ENCODE measurements at regions not wholly inside any gene's neighbourhood (a gene's known extent, or its start where the extent isn't known, plus 50 kb on each side); places are given as distances from the start of the nearest gene placed in this dataset.
"Not testable (repeated sequence)": the region's sequence is repeated elsewhere in the genome, so short reads cannot be mapped to it uniquely, and the experiment has no call there.

DNA sequence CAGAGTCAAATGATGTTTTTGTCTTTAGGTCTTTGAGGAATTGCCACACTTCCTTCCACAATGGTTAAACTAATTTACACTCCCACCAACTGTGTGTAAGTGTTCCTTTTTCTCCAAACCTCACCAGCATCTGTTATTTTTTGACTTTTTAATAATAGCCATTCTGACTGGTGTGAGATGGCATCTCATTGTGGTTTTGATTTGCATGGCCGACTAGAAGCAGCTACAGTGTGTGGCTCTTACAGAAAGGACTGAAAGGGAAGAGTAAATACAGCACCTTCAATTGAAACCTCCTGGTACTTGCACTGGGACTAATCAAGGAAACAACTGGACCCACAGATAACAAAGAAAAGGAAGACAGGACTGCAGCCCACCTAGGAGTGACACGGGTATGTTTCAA lies 668.0 kb upstream of the RGS18 start:
- no peak for DNase-seq

GRCh38 chr1:191495040-191495439 lies 663.2 kb upstream of the RGS18 start:
- no peak for DNase-seq

DNA sequence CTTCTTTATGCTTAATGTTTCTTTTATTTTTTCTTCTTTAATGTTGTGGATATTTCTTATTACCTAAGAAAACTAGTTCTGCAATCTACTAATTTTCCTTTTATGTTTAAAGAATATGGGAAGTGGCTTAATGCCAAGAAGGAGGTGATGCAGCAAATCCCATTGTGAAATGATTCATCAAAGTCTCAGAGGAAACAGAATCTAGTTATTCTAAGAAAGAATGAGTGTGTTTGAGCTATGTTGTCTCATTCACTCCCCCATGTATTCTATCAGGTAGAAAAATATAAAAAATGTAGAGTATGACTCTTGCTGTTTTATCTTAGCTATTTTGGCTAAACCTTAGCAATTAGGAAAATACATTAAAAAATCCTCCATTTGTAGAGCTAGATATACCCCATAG lies 659.9 kb upstream of the RGS18 start:
- no peak for DNase-seq

DNA sequence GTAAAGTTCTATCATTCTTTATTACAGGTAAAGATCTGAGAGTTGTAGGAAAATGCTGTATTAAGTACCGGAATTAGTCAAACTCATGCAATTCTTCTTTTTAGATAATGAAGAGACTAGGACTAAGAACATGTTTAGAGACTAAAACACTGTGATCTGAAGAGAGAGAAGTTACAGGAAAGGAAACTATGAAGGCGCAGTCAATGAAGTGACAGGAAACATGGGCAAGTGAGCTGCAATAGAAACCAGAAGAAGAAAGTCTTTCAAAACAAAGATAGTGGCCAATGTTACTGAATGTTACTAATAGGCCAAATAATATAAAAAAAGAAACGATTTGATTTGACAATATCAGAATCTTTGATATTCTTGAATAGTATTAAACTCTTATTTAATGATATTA lies 659.4 kb upstream of the RGS18 start:
- DNase-seq, result no peak

- no peak for DNase-seq
Measured at GRCh38 chr1:191504999-191505398, 653.3 kb upstream of the RGS18 start.

DNA sequence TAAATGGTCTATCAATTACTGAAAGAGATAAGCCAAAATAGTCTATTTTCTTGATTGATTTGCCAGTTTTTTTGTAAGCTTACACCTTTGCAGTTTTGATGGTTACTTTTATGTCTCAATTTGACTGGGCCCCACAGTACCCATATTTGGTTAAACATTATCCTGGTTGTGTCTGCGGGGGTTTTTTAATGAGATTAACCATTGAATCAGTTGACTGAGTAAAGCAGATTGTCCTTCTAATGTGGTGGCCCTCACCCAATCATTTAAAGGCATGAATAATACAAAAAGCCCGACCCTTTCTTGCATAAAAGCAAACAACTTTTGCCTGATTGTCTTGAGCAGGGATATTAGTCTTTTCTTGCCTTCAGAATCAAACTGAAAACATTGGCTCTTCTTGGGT lies 650.0 kb upstream of the RGS18 start:
- DNase-seq, result no peak

DNA sequence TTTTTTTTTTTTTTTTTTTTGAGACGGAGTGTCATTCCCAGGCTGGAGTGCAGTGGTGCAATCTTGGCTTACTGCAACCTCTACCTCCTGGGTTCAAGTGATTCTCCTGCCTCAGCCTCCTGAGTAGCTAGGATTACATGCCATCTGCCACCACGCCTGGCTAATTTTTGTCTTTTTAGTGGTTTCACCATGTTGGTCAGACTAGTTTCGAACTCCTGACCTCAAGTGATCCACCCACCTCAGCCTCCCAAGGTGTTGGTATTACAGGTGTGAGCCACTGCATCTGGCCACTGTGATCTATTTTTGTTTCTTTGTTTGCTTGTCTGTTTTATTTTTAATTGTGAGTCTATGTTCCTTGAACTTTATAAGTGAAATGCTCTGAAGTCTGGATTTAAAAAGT lies 646.8 kb upstream of the RGS18 start:
- not testable (repeated sequence) for DNase-seq

DNA sequence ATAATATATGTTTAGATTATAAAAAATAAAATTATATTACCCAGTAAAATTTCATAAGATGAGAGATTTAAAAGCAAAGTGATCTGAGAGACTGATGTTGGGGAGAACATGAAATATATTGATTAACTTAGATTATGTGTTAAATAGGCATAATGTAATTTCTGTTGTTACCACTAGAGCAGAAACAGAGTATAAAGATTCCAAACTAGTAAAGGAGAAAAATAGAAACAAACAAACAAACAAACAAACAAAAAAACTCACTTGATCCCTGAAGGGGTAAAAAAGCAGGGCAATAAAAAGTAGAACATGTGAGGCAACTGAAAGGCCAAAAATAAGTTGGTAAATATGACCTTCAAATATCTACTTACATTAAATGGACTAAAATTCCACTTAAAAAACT lies 640.4 kb upstream of the RGS18 start:
- no peak for DNase-seq

DNA sequence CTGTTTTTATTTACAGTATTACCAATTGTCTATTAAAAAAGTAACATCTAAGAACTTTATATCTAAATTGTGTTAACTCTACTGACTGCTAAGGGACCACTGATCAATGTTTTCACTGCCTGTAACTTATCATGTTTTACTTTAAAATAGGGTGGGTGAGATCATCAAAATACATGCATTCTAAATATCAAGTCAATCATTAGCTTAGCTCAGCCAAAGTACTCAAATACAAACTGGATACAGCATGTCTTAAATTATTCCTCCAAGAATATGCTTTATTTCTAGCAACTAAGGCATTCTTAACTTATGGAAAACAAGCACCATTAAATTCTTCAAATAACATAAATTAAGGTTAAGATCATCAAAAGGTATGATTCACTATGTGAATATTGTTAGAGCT lies 638.7 kb upstream of the RGS18 start:
- DNase-seq, result no peak

GRCh38 chr1:191520345-191520744 lies 637.9 kb upstream of the RGS18 start:
- no peak for DNase-seq

GRCh38 chr1:191525944-191526343 lies 632.3 kb upstream of the RGS18 start:
- not testable (repeated sequence) for DNase-seq

DNA sequence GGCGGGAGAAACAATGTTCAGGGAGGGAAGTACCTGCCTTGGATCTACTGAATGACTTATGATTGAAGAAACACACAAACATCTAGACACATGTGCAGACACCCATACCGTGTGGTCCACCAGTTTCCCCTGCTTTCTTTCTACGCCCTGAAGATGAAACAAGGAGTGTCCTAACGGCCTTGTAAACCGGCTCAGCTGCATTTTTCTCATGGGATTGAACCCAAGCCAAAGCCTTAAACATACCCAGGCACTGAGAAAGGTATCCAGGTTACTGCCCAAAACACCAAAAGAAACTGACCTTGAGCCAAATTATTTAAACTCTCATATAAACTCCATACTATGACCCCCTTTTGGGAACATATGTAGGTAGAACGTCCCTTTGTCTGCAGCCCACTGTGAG lies 630.0 kb upstream of the RGS18 start:
- no peak for DNase-seq

DNA sequence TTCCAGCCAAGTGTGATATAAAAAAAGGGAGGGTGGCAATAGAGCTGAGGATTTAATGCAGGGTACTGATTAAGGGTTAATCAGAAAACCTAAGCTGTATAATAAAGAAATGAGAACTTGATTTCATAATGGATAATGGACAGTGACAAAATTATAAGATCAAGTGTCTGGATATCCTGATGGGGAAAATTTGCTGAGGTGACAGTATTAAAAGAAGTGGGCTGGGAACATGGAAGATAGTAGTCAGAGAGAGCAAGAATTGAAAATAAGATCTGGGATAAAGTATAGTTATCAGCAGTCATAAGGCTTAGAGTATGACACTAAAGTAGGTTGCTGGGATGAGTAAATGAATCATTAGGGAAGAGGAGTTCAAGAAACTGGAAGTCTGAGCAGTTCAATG lies 627.3 kb upstream of the RGS18 start:
- no peak for DNase-seq

DNA sequence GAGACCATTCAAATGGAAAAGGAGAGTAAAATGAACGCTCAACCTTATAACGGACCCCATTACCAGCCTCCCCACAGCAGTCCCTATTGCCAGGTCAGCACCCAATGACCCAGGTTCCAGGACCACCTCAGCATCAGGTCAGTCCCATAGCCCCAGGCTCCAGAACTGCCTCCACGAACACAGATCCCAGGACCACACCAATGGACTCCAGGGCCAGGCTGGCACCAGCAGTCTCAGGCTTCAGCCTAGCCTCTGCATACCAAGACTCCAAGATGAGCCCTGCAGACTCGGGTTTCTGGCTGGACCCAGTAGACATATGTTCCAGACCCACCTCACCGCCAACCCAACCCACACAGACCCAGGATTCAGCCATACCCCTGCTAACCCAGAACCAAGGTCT lies 625.0 kb upstream of the RGS18 start:
- no peak for DNase-seq

DNA sequence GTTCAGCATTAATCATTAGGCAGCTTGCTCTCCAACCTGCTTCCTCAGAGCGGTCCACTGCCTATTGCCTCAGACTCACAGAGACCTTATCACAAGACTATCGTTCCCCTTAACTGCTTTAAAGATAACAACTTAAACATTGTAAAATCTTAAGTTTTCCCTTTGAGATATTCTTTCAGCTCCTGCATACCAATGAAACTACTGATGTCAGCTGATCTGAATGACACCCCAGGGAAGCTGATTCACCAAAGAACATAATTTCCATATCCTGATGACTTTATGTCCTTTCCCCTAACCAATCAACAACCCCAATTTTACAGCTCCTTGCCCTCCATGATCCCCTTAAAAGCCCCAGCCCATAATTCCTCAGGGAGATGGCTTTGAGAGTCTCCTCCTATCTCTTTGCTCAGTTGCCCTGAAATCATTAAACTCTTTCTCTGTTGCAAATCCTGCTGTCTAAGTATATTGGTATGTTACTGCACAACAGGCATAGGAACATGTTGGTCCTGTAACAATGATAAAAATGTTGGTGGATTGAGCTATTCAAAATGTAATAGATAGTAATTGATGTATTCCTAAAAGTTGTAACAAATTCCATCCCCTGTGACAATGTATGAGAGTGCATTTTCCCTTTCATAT lies 621.4 kb upstream of the RGS18 start:
- no peak for DNase-seq

DNA sequence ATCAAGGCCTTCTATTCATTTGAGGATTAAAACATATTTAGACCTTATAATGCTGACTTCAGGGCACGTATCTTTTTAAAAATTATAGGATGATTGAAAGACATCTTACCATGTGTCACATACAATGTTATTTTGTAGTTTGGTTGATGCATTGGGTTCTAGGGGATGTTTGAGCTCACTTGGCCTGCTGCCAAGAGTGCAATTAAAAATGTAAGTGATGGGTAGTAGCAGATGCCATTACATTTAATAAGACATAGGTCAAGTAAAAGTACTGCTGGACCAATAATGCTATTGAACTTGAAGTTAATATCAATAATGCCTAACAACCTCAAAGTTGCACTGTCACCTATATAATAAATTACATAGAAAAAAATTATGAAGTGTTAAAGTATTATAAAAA lies 616.5 kb upstream of the RGS18 start:
- no peak for DNase-seq

GRCh38 chr1:191542444-191542843 lies 615.8 kb upstream of the RGS18 start:
- no peak for DNase-seq

DNA sequence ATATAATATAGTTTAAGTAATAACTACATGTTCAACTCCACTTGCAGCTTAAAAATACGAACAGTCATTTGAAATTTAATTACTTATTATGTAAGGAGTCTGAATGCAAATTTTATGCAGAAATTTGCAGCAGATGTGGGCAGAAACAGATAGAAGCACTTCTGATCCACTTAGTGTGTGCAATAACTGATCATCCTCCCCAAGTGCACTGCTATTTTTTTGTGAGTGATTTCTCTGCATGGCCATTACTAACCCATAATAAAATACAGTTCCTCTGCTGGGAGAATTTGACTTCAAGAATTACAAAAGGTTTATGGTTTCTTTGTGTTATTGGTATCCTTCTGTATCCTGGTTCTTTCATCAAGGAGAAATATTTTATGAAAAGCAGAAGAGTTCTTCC lies 611.5 kb upstream of the RGS18 start:
- DNase-seq, result no peak

GRCh38 chr1:191551019-191551418 lies 607.2 kb upstream of the RGS18 start:
- DNase-seq, result no peak

DNA sequence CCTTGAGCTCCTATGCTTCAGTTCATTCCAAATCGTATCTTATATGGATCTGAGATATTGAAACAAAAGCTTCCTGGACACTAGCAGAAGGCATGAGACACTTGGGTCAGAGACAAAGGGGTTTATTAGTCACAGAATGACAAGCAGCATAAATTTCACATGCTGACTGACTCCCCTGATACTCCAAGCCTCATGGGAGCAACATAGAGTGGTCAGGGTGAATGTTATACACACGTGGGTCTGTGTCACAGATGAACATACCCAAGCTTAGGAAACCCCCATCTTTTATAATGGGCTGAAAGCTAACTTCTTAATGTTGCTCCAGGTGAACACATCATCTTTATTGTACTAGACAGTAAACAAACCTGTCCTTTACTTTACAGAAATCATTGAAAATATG lies 599.9 kb upstream of the RGS18 start:
- DNase-seq, result no peak

DNA sequence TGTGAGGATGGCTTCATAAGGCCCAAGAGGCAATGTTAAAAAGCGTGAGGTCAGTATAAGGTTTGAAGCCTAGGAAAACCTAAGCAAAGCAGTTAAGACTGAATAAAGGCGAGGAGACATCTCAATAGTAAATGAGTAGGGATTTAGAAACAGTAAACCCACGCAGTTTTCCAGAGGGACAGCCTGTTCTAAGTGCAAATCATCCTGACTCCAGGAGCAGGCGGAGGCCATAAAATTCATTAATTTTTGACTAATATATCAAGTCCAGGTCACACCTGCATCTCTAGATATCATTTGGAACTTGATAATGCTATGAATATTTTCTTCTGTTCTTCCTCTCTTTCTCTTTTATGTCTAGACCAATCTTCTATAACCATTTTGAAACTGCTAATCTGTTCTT lies 597.0 kb upstream of the RGS18 start:
- no peak for DNase-seq

- DNase-seq, result no peak
Measured at GRCh38 chr1:191564275-191564674, 594.0 kb upstream of the RGS18 start.

- DNase-seq, result no peak
Measured at GRCh38 chr1:191572479-191572878, 585.8 kb upstream of the RGS18 start.

DNA sequence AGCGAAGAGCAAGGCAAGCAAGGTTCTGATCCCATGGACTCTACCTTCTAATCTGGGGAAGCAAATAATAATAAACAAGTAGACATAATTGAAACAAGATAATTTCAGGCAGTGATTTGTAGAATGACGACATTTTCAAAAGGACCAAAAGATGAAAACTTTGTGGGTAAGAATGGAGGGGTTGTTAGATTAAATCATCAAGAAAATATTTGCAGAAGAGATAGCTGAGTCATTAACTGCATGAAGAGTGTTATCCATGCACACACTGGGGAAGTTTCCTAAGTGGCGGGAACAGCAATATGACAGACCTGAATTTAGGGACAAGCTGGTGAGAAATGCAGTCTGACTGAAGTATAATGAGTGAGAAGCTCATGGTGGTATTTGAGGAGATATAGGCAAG lies 583.1 kb upstream of the RGS18 start:
- no peak for DNase-seq

All from anterior cingulate cortex (tissue), 58 donors.